OCI-LY3 (cell line): ENCODE measurements at regions not wholly inside any gene's neighbourhood (a gene's known extent, or its start where the extent isn't known, plus 50 kb on each side); places are given as distances from the start of the nearest gene placed in this dataset.

Experiments
- EZH2phosphoT487 ChIP-seq: fragments of 200-600 bp; shearing (Covaris generic); IDR thresholded peaks from 2 replicates; pipeline ENCODE4 v1.6.1; 2018; ENCODE audit warnings: antibody characterized with exemption, mixed run types, low read depth
- TF ChIP-seq, protein P1 (sequence below): fragments of 200-600, 300-600 bp; sonication (generic); IDR thresholded peaks from 2 replicates; pipeline ENCODE4 v1.5.1; 2014; ENCODE audit warnings: antibody characterized with exemption, low read length, low read depth

DNA sequence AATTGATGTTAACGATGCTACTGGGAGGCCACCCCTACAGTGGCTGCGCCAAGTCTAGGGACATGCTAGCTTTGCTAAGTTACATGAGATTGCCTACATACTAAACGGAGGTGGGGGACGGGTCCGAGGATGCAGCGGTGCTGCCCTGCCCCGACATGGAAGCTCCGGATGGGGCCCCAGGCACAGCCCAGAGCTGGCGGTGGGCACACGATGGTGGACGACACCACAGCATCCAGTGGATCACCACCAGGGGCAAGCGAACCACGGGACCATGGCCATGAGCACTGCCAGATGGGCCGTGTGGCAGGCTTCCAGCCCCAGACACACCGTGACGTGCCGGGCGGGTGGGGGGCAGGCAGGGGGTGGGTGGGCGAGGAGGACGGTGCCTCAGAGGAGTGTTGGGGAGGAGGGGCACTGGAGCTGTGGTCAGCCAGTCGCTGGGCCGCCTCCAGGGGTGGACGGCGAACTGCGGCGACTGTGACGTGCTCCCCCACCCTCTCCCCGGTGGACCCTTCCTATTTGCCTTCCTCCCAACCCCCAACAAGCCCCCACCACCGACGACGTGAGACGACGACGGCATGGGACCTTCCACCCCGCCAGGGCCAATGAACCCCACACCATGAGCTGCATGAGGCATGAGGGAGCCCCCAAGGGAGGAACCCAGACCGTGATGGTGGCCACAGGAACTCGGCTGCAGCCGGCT is 90.6 kb upstream of the ANKRD30BL start:
- TF ChIP-seq, protein P1, sequence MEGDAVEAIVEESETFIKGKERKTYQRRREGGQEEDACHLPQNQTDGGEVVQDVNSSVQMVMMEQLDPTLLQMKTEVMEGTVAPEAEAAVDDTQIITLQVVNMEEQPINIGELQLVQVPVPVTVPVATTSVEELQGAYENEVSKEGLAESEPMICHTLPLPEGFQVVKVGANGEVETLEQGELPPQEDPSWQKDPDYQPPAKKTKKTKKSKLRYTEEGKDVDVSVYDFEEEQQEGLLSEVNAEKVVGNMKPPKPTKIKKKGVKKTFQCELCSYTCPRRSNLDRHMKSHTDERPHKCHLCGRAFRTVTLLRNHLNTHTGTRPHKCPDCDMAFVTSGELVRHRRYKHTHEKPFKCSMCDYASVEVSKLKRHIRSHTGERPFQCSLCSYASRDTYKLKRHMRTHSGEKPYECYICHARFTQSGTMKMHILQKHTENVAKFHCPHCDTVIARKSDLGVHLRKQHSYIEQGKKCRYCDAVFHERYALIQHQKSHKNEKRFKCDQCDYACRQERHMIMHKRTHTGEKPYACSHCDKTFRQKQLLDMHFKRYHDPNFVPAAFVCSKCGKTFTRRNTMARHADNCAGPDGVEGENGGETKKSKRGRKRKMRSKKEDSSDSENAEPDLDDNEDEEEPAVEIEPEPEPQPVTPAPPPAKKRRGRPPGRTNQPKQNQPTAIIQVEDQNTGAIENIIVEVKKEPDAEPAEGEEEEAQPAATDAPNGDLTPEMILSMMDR: no peak
- no peak for TF ChIP-seq EZH2phosphoT487
